ENCODE measurements at regions not wholly inside any gene's neighbourhood (a gene's known extent, or its start where the extent isn't known, plus 50 kb on each side); places are given as distances from the start of the nearest gene placed in this dataset.

DNA sequence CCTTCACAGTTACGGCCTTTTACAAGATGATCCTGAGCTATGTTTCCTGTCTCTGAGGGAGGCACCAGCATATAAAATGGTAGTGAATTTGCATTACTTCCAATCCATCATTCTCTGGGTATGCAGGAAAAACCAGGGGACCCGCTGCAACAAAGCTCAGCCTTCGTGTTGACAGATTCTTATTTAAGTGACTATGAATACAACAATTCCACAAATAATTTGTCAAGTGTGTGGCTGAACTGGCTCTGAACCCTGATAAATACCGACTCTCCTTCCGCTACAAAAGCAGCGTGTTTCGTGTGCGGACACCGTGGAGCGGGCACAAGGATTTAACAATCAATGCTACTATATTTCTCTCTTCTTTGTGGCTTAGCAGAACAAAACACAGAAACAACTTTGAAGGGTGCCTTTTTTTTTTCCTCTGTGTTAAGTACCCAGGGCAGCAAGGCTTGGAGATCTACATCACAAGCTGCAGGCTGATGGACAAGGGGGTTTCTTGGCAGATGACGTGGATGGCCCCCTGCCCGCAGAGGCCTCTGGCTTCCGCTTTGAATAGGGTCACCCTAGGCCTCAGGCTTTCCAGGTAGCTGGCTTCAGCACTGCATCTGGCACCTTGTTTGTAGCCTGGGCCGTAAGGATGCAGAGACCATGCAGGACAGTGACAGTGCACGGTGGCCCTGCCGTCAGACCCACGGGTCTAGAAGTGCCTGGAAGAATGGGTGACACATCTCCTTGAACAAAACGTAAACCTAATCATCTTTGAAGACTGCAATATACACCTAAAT lies 280.5 kb upstream of the TSHZ3 start:
- TF ChIP-seq ZNF274 (IDR thresholded peaks at IDR 0.05; ENCODE audit: low read depth, low read length): no peak
- no peak for TF ChIP-seq SUZ12 (IDR thresholded peaks at IDR 0.05; ENCODE audit: extremely low read depth, insufficient read depth, insufficient read length)
- TF ChIP-seq YY1 (IDR thresholded peaks at IDR 0.05; ENCODE audit: insufficient read depth, insufficient read length): no peak
- no peak overlapping the region for H3K4me3 ChIP-seq (ENCODE audit: insufficient read length, low read depth)
- peaks cover 5% of the 10 kb centered on the region for H3K4me1 ChIP-seq (ENCODE audit: insufficient read depth, insufficient read length)
- no peak for DNase-seq (ENCODE audit: low read depth, low spot score)
- no peak overlapping the region for H3K9ac ChIP-seq (ENCODE audit: insufficient read length, low read depth)
- no peaks in the 10 kb centered on the region for H3K27me3 ChIP-seq (ENCODE audit: insufficient read depth, insufficient read length)
- no peaks in the 10 kb centered on the region for H3K9me3 ChIP-seq (ENCODE audit: insufficient read depth, low read length)
- no peaks in the 10 kb centered on the region for H3K36me3 ChIP-seq (ENCODE audit: insufficient read depth, insufficient read length, low read length)

DNA sequence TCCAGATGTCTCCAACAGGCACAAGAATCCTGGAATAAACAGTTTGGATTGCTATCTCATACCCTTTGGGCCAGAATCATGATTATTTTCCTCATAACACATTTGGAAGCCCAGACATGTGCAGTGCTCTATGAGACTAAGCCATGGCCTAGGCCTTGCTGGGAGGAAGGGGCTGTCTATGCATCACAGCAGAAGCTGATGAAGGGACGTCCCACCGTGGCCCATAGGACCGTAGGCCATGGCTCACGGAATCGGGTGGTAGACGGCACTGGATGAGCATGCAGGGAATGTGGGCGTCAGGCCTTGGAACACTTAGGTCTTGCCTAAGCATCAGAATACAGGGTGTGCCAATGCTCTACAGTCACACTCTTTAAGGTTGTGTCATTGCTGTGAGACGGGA lies 283.8 kb upstream of the TSHZ3 start:
- no peak overlapping the region for H3K9ac ChIP-seq (ENCODE audit: insufficient read length, low read depth)
- H3K4me1 ChIP-seq (ENCODE audit: insufficient read depth, insufficient read length): peaks cover 5% of the 10 kb centered on the region
- H3K27me3 ChIP-seq (ENCODE audit: insufficient read depth, insufficient read length): no peaks in the 10 kb centered on the region
- no peaks in the 10 kb centered on the region for H3K36me3 ChIP-seq (ENCODE audit: insufficient read depth, insufficient read length, low read length)
- DNase-seq (ENCODE audit: low read depth, low spot score): no peak
- no peaks in the 10 kb centered on the region for H3K9me3 ChIP-seq (ENCODE audit: insufficient read depth, low read length)
- no peak for TF ChIP-seq SUZ12 (IDR thresholded peaks at IDR 0.05; ENCODE audit: extremely low read depth, insufficient read depth, insufficient read length)
- TF ChIP-seq YY1 (IDR thresholded peaks at IDR 0.05; ENCODE audit: insufficient read depth, insufficient read length): no peak
- TF ChIP-seq ZNF274 (IDR thresholded peaks at IDR 0.05; ENCODE audit: low read depth, low read length): no peak
- no peak overlapping the region for H3K4me3 ChIP-seq (ENCODE audit: insufficient read length, low read depth)

DNA sequence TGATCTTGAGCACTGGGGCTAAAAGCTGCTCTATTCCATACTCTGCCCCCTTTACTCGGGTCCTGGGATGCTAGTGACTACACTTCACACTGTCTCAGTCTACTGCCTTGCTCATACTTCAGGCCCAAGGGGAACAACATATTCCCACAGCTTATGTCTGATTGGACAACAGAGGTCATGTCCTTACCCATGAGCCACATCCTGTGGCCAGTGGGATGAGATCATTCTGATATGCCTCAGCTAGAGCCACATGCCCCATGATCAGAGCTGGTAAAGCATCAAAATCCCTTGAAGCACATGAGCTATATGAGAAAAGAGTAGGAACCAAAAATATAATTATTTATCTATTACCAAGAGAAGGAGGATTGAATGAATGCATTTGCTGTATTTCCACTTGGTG lies 290.1 kb upstream of the TSHZ3 start:
- H3K36me3 ChIP-seq (ENCODE audit: insufficient read depth, insufficient read length, low read length): no peaks in the 10 kb centered on the region
- H3K9me3 ChIP-seq (ENCODE audit: insufficient read depth, low read length): no peaks in the 10 kb centered on the region
- TF ChIP-seq SUZ12 (IDR thresholded peaks at IDR 0.05; ENCODE audit: extremely low read depth, insufficient read depth, insufficient read length) (no peak), YY1 (IDR thresholded peaks at IDR 0.05; ENCODE audit: insufficient read depth, insufficient read length) (no peak), ZNF274 (IDR thresholded peaks at IDR 0.05; ENCODE audit: low read depth, low read length) (no peak)
- H3K4me1 ChIP-seq (ENCODE audit: insufficient read depth, insufficient read length): no peaks in the 10 kb centered on the region
- no peak overlapping the region for H3K4me3 ChIP-seq (ENCODE audit: insufficient read length, low read depth)
- H3K9ac ChIP-seq (ENCODE audit: insufficient read length, low read depth): no peak overlapping the region
- DNase-seq (ENCODE audit: low read depth, low spot score): no peak
- H3K27me3 ChIP-seq (ENCODE audit: insufficient read depth, insufficient read length): no peaks in the 10 kb centered on the region

DNA sequence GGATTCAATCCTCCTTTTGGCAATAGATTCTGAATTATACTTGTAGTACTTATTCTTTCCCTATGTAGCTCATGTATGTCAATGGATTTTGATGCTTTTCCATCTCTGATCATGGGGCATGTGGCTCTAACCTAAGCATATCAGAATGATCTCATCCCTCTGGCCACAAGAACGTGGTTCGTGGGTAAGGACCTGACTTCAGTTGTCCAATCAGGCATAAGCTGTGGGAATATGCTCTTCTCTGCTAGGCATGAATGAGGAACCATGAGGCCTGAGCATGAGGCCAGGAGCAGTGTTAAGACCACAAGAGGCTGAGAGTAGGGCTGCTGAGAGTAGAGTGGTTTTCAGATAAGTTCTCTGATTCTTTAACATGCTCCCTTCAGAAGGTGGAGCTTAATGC lies 292.4 kb upstream of the TSHZ3 start:
- H3K4me3 ChIP-seq (ENCODE audit: insufficient read length, low read depth): no peak overlapping the region
- no peak for DNase-seq (ENCODE audit: low read depth, low spot score)
- H3K27me3 ChIP-seq (ENCODE audit: insufficient read depth, insufficient read length): no peaks in the 10 kb centered on the region
- no peaks in the 10 kb centered on the region for H3K9me3 ChIP-seq (ENCODE audit: insufficient read depth, low read length)
- no peak overlapping the region for H3K9ac ChIP-seq (ENCODE audit: insufficient read length, low read depth)
- TF ChIP-seq YY1 (IDR thresholded peaks at IDR 0.05; ENCODE audit: insufficient read depth, insufficient read length): no peak
- TF ChIP-seq ZNF274 (IDR thresholded peaks at IDR 0.05; ENCODE audit: low read depth, low read length): no peak
- no peak for TF ChIP-seq SUZ12 (IDR thresholded peaks at IDR 0.05; ENCODE audit: extremely low read depth, insufficient read depth, insufficient read length)
- H3K36me3 ChIP-seq (ENCODE audit: insufficient read depth, insufficient read length, low read length): no peaks in the 10 kb centered on the region
- no peaks in the 10 kb centered on the region for H3K4me1 ChIP-seq (ENCODE audit: insufficient read depth, insufficient read length)

DNA sequence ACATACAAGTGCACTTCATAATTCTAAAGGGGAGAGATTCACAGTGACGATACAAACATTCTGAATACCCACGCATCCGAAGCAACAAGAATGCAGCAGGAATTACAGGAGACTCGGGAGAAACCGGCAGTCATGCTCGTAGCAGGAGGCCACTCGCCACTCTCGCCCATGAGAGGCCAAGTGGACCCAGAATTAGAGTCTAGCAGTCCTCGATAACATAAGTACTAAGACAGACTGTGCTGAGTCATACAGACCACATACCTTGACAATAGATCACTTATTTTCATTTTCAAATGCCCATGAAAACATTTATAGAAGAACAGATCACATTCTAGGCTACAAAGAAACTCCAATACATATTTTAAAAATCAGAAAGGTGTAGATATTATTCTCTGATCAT lies 299.1 kb upstream of the TSHZ3 start:
- no peaks in the 10 kb centered on the region for H3K9me3 ChIP-seq (ENCODE audit: insufficient read depth, low read length)
- H3K4me1 ChIP-seq (ENCODE audit: insufficient read depth, insufficient read length): no peaks in the 10 kb centered on the region
- H3K9ac ChIP-seq (ENCODE audit: insufficient read length, low read depth): no peak overlapping the region
- TF ChIP-seq SUZ12 (IDR thresholded peaks at IDR 0.05; ENCODE audit: extremely low read depth, insufficient read depth, insufficient read length) (no peak), YY1 (IDR thresholded peaks at IDR 0.05; ENCODE audit: insufficient read depth, insufficient read length) (no peak), ZNF274 (IDR thresholded peaks at IDR 0.05; ENCODE audit: low read depth, low read length) (no peak)
- no peak for DNase-seq (ENCODE audit: low read depth, low spot score)
- H3K4me3 ChIP-seq (ENCODE audit: insufficient read length, low read depth): no peak overlapping the region
- H3K27me3 ChIP-seq (ENCODE audit: insufficient read depth, insufficient read length): no peaks in the 10 kb centered on the region
- H3K36me3 ChIP-seq (ENCODE audit: insufficient read depth, insufficient read length, low read length): no peaks in the 10 kb centered on the region

DNA sequence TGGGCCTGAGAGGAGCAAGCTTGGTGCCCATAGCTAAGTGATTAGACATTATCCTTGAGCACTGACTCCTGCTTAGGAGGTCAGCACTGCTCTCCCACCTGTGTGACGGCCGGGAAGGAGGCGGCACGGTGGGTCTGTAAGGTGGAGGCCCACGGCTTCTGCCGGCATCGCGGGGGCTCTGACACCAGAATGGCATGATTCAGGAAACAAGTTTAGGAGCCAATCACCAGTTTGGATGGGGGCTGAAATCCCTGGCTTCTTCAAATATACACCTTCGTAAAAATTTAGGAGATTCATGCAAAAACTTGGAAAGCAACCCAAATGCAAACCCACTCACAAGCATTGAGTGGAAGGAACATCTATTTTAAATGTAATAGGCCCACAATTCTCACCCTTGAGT lies 307.3 kb upstream of the TSHZ3 start:
- no peak for DNase-seq (ENCODE audit: low read depth, low spot score)
- Histone ChIP-seq H3K4me1 (ENCODE audit: insufficient read depth, insufficient read length) (no peaks in the 10 kb centered on the region), H3K9me3 (ENCODE audit: insufficient read depth, low read length) (no peaks in the 10 kb centered on the region), H3K4me3 (ENCODE audit: insufficient read length, low read depth) (no peak overlapping the region), H3K9ac (ENCODE audit: insufficient read length, low read depth) (no peak overlapping the region), H3K36me3 (ENCODE audit: insufficient read depth, insufficient read length, low read length) (no peaks in the 10 kb centered on the region), H3K27me3 (ENCODE audit: insufficient read depth, insufficient read length) (no peaks in the 10 kb centered on the region)
- TF ChIP-seq SUZ12 (IDR thresholded peaks at IDR 0.05; ENCODE audit: extremely low read depth, insufficient read depth, insufficient read length) (no peak), ZNF274 (IDR thresholded peaks at IDR 0.05; ENCODE audit: low read depth, low read length) (no peak), YY1 (IDR thresholded peaks at IDR 0.05; ENCODE audit: insufficient read depth, insufficient read length) (no peak)

DNA sequence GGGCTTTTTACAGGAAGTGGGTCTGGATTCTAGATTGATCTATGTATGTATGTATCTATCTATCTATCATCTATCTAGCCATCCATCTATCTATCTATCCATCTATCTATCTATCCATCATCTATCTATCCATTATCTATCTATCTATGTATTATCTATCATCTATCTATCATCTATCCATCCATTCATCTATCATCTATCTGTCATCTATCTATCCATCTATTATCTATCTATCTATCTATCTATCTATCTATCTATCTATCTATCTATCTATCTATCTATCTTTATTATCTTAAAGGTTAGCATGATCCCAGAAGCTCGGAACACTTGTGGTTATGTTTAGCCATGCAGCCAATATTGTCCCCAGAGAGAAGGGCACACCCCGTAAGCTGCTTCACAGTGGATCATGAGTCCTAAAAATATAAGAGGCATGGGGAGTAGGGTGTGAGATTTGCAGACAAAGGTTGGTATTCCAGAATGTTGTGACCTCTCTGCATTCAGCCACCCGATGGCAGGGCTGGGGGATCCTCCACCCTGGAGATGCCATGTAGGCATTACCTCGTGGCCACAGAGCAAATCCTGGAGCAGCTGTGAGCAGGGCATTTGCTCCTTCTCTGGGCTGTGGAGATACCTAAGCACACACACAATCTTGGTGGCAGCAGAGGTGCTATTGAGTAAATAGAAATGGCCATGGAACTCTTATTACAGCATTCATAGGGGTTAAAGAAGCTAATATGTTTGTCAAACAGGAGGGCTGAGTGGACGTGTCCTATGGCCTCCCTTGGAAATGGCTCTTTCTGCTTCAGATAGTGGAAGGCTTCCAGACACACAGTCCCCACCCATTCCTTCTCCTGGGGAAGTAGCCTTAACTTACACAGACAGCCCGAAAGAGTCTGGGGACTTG lies 310.0 kb upstream of the TSHZ3 start:
- Histone ChIP-seq H3K9ac (ENCODE audit: insufficient read length, low read depth) (no peak overlapping the region), H3K4me3 (ENCODE audit: insufficient read length, low read depth) (no peak overlapping the region), H3K27me3 (ENCODE audit: insufficient read depth, insufficient read length) (no peaks in the 10 kb centered on the region), H3K9me3 (ENCODE audit: insufficient read depth, low read length) (no peaks in the 10 kb centered on the region), H3K36me3 (ENCODE audit: insufficient read depth, insufficient read length, low read length) (no peaks in the 10 kb centered on the region), H3K4me1 (ENCODE audit: insufficient read depth, insufficient read length) (no peaks in the 10 kb centered on the region)
- DNase-seq (ENCODE audit: low read depth, low spot score): no peak
- TF ChIP-seq ZNF274 (IDR thresholded peaks at IDR 0.05; ENCODE audit: low read depth, low read length): no peak
- TF ChIP-seq SUZ12 (IDR thresholded peaks at IDR 0.05; ENCODE audit: extremely low read depth, insufficient read depth, insufficient read length): no peak
- no peak for TF ChIP-seq YY1 (IDR thresholded peaks at IDR 0.05; ENCODE audit: insufficient read depth, insufficient read length)
